ENCODE measurements at regions not wholly inside any gene's neighbourhood (a gene's known extent, or its start where the extent isn't known, plus 50 kb on each side); places are given as distances from the start of the nearest gene placed in this dataset.

DNA sequence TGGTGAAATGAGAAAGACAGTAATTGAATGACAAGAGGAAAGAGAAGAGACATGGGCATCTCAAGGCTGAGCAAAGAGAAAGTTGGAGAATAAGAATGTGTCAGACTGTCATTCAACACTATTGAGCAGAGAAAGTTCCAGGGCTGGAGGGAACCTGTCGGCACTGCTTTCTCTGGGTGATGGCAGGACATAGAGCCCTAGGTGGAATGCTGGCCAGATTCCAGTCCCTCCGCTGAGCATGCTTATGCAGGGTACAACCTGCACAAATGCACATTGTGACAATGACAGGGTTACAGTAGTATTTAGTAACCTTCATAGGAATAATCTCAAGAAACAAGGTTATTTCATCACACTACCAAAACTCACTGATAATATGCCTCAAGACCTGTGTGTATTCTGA, 582.8 kb downstream of the ADCYAP1 start:
- DNase-seq (ENCODE audit: low spot score) = no peak
- TF ChIP-seq, protein P1, sequence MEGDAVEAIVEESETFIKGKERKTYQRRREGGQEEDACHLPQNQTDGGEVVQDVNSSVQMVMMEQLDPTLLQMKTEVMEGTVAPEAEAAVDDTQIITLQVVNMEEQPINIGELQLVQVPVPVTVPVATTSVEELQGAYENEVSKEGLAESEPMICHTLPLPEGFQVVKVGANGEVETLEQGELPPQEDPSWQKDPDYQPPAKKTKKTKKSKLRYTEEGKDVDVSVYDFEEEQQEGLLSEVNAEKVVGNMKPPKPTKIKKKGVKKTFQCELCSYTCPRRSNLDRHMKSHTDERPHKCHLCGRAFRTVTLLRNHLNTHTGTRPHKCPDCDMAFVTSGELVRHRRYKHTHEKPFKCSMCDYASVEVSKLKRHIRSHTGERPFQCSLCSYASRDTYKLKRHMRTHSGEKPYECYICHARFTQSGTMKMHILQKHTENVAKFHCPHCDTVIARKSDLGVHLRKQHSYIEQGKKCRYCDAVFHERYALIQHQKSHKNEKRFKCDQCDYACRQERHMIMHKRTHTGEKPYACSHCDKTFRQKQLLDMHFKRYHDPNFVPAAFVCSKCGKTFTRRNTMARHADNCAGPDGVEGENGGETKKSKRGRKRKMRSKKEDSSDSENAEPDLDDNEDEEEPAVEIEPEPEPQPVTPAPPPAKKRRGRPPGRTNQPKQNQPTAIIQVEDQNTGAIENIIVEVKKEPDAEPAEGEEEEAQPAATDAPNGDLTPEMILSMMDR (IDR thresholded peaks at IDR 0.05; ENCODE audit: extremely low read depth, missing control alignments) = no peak

DNA sequence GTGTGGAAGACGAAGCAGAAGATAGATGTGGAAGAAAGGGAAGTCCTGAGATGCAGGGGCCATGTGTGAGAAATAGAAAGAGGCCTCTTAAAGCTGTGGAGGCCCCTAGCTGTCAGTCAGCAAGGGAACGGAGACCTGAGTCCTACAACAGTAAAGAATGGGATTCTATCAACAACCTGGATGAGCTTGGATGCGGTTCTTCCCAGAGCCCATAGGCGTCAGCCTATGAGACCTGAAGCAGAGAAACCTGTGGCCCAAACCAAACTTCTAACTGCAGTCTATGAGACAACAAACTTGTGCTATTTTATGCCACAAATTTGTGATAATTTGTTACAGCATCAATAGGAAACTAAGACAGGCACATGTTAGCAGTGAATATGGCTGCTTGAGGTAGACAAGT, 583.7 kb downstream of the ADCYAP1 start:
- DNase-seq (ENCODE audit: low spot score) = no peak
- TF ChIP-seq, protein P1 (IDR thresholded peaks at IDR 0.05; ENCODE audit: extremely low read depth, missing control alignments) = no peak

DNA sequence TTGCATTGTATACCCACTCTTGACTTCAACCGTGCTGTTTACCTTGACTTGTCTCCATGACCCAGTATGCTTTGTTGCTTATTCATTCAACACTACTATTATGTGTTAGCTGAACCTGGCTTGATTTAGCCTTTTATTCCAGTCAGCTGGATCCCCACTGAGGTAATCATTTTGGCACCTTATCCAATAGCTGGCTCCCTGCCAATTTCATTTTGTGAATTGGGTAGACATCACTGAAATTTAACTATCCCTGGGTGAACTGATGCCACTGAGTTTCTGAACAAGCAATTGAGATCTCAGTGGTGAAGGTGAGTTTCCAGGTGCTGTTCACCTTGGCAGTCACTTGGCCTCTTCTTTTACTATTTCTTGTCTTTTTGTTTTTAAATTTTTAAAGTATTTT, 584.3 kb downstream of the ADCYAP1 start:
- no peak for DNase-seq (ENCODE audit: low spot score)
- TF ChIP-seq, protein P1 (IDR thresholded peaks at IDR 0.05; ENCODE audit: extremely low read depth, missing control alignments) = no peak

DNA sequence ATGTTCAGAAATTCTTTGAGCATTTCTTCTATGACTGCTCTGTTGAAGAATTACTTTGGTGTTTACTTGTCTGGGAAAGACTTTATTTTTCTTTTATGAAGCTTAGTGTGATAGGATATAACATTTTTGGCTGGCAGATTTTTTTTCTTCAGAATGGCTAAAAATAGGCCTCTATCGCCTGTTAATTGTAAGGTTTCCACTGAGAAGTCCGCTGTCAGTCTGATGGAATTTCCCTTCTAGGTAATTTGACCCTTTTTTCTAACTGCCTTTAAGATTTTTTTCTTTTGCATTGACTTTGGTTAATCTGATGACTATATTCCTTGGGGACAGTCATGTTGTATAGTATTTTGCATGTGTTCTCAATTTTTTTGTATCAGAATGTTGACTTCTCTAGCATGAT, 590.7 kb downstream of the ADCYAP1 start:
- TF ChIP-seq, protein P1 (IDR thresholded peaks at IDR 0.05; ENCODE audit: extremely low read depth, missing control alignments) = no peak
- no peak for DNase-seq (ENCODE audit: low spot score)

DNA sequence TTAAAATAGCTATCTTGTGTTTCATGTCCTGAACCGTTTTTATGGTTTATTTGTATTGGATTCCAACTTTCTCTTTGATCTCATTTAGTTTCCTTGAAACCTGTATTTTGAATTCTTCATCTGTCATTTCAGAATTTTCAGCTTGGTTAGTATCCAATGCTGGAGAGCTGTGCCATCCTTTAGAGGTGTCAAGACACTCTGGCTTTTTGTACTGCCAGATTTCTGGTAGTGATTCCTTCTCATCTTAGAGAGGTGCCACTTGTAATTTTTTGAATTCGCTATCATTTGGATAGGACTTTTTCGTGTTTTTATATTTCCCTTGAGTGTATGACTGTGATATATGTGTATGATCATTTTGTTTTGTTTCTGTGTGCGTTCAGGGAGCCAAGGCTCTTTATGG, 591.4 kb downstream of the ADCYAP1 start:
- TF ChIP-seq, protein P1 (IDR thresholded peaks at IDR 0.05; ENCODE audit: extremely low read depth, missing control alignments) = no peak
- DNase-seq (ENCODE audit: low spot score) = no peak

DNA sequence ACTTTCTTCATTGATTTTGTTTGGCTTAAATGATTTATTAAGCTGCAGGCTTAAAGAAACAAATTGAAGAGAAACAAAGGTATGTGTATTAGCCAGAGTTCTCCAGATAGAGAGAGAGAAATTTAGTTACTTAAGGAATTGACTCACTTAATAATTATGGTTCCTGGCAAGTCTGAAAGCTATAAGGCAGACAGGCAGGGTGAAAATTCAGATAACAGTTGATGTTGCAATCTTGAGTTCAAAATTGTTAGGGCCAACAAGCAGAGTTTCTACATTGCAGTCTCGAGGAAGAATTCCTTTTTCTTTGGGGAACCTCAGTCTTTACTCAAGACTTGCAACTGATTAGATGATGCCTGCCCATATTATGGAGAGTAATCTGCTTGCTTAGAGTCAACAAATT, 593.5 kb downstream of the ADCYAP1 start:
- DNase-seq (ENCODE audit: low spot score) = no peak
- TF ChIP-seq, protein P1 (IDR thresholded peaks at IDR 0.05; ENCODE audit: extremely low read depth, missing control alignments) = no peak

DNA sequence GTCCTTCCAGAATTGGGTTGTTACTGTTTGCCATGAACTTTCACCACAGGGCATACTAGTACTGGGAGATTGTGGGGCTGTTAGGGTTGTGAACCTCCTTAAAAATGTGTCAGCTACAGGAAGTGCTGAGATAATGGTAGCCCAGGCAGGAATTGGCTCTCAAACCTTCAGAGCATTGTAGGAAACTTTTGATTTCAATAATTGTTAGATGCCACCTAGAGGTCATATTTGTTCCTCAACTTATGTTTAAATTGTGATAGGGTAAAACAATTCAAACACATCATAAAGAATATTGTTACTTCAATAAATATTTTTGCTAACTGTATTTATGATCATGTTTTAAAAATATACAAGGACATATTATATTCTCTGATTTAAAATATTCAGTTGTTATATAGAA, 594.6 kb downstream of the ADCYAP1 start:
- no peak for DNase-seq (ENCODE audit: low spot score)
- TF ChIP-seq, protein P1 (IDR thresholded peaks at IDR 0.05; ENCODE audit: extremely low read depth, missing control alignments) = no peak

Data from GM20000 (cell line).